Fibroblast of gingiva (primary cell): ENCODE measurements at regions not wholly inside any gene's neighbourhood (a gene's known extent, or its start where the extent isn't known, plus 50 kb on each side); places are given as distances from the start of the nearest gene placed in this dataset.

Experiments
- DNase-seq: peaks from one replicate; pipeline ENCODE4 v3.0.0-alpha.2; 2011; ENCODE audit warnings: low read depth

DNA sequence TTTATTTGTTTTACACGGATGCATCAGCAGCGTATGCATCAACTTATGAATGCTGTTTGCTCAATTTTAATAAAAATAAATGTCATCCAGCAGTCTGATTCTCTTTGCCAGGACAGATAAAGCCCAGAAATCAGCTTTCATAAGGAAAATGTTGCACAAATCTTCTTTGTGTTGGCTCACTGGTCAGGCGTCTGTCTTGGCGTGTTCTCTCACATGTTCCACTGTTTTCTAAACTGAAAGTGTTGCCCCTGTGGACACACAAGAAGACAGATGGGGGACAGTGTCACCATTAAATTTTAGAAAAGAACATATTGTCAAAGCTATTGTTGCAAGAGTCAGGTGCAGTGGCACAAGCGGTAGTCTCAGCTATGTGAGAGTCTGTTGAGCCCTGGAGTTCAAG lies 316.2 kb downstream of the CENPC start:
- DNase-seq: no peak

DNA sequence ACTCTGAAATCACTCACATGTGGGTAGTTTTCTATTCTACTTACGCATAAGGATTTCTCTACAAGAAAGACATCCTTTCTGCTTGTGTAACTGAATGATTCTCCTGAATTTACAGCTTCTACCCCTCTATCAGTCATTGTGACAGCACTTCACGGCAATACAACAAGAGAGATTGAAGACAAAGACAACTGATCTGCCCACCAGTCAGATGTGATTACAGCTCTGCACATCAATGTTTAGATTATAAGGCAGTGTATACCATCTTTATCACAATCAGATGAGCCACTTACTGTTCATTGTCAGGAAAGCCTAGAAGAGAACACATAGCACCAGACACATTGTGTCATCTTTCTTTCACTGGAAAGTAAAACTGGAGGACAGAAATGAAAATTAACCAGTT lies 324.4 kb downstream of the CENPC start:
- DNase-seq: no peak

DNA sequence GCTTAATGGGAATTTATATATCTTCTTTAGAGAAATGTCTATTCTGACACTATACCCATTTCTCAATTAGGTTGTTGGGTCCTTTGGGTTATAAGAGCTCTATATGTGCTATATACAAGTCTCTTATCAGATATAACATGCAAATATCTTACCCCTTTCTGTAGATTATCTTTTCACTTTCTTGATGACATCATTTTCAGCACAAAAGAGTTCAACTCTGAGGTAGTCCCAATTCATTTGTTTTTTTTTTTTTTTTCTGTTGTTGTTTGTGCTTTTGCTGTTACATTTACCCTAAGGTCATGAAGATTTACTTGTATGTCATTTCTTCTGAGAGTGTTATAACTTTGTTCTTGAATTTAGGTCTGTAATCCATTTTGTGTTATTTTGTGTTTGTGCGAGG lies 326.4 kb downstream of the CENPC start:
- DNase-seq: no peak

DNA sequence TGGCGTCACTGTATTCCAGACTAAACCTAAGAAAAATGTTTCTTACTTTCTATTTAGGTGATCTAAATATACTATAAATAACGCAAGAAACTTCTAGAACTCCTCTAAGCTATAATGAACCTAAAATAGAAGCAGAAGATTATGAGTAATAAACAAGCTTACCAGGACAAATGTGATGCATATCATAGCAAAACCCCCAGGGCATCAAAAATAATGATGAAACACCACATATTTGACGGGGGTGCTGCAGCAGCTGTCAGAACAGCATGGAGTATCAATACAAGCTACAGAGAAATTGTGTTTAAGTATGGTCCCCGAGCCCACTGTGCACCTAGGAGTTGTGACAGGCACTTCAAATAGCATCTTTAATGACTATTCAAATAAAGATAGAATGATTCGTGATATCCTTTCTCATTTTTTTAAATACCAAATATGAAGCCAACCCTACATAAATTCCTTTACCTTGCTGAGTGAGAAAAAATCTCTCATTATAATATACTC lies 337.3 kb downstream of the CENPC start:
- no peak for DNase-seq

DNA sequence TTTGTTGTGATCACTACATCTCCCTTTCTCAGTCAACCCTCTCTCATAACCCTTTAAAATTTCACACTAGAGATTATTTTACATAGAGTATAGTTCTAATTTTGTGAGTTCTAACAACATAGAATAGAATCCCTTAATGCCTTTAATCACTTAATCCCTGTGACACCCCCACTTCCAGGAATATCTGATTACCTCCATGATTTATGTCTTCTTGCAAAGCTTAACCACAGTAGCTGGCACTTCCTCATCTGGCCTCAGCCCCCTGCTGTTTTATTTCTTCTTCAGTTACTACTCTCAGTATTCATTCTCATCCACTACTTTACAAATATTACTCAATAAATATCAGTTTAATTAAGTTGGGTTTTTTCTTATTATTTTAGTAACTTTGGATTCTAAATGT lies 340.9 kb downstream of the CENPC start:
- no peak for DNase-seq

DNA sequence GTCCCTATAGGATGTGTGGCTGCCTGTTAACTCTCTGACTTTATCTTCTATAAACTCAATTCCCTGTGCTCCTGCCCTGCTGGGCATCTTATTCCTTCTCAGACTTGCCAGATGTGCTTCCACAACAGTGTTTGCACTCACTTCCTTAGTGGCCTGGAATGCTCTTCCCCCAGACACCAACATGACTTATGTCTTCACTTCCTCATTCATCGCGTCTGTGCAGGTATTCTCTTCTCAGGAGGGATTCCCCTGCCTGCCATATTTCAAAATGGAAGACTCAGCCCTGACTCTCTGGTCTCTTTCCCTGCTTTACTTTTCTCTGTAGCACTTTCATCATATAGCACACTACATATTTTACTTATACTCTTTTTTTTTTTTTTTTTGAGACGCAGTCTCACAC lies 344.0 kb downstream of the CENPC start:
- no peak for DNase-seq

DNA sequence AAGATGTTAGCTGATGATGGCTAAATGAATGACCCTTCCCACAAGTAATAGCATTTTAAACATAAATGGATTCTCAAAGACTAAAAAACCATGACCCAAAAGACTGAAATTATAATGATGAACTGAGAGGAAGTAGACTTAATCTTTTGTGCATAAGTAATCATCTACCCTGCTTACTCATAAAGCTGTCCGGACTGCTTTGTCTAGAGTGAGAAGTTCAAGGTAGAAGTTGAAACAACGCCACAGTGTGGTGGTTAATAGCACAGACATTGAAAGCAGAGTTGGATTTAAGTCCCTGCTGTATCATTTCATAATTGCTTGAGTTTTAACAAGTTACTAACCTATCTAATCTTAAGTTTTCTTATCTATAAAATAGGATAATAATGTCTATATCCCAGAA lies 346.6 kb downstream of the CENPC start:
- no peak for DNase-seq

DNA sequence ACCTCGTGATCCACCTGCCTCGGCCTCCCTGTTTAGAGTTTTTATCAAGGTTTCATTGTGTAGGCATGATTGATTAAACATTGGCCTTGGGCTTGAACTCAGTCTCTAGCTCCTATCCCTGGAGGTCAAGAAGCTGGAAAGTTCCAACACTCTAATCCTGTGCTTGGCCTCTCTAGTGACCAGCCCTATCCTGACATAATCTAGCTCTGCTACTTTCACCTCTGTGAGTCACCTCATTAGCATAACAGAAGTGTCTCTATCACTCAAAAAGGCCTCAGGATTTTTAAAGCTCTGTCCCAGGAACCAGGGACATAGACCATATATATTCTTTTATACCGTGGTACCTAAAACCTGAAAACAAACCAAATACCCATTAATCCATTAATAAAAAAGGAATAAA lies 377.5 kb downstream of the CENPC start:
- DNase-seq: no peak

GRCh38 chr4:67162690-67163089 lies 382.6 kb downstream of the CENPC start:
- DNase-seq: no peak

DNA sequence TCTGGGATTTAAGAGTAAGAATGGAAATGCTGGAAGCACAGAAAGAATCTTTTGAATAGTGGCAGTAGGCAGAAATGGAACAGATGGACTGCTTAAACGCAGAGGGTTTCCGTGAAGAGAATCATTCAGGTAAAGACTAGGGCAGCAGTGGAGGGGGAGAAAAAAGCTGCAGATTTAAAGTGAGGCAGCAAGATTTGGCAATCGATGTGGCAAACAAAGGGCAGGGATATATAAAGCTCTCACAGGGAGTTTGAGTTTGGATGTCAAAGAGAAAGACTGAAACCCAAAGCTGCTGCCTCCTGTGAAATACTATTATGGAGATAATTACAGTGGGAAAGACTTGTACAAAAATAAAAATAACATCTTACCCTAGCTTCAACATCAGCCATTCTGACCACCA lies 384.0 kb downstream of the CENPC start:
- no peak for DNase-seq

DNA sequence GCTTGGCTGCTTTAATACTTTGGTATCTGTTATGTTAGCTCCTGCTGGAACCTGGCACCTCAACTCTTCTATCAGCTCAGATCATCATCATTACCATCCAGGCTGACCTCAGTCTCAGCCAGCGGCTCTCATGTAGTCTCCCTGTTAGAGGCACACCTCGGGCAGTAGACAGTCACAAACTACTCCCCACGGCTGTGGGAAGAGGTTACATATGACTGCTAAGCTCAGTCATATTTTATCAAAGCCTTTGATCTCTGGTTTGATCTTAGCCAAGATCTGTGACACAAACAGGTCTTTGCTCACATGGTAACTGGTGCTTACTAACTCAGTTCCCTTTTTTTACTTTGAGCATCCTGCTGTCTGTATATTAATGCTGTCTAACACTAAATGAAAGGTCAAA lies 384.9 kb downstream of the CENPC start:
- DNase-seq: no peak

GRCh38 chr4:67158666-67159065 lies 386.6 kb downstream of the CENPC start:
- no peak for DNase-seq

DNA sequence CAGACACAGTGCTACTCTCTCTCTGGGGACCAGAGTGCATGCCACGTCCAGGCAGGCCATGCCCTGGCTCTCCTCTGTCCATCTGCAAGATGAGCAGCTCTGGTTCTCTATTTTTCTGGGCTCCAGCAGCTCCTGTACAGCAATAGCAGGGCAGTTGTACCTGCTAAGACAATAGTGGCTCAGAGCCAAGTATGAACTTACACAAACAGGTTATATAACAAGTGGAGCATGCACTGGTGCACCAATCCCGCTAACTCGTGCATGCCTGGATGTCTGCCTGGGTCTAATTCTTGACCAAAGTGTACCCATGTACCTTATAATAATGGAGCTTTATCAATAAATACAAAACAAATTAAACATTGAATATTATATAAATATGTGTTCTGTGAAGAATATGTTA lies 392.3 kb downstream of the CENPC start:
- DNase-seq: no peak

DNA sequence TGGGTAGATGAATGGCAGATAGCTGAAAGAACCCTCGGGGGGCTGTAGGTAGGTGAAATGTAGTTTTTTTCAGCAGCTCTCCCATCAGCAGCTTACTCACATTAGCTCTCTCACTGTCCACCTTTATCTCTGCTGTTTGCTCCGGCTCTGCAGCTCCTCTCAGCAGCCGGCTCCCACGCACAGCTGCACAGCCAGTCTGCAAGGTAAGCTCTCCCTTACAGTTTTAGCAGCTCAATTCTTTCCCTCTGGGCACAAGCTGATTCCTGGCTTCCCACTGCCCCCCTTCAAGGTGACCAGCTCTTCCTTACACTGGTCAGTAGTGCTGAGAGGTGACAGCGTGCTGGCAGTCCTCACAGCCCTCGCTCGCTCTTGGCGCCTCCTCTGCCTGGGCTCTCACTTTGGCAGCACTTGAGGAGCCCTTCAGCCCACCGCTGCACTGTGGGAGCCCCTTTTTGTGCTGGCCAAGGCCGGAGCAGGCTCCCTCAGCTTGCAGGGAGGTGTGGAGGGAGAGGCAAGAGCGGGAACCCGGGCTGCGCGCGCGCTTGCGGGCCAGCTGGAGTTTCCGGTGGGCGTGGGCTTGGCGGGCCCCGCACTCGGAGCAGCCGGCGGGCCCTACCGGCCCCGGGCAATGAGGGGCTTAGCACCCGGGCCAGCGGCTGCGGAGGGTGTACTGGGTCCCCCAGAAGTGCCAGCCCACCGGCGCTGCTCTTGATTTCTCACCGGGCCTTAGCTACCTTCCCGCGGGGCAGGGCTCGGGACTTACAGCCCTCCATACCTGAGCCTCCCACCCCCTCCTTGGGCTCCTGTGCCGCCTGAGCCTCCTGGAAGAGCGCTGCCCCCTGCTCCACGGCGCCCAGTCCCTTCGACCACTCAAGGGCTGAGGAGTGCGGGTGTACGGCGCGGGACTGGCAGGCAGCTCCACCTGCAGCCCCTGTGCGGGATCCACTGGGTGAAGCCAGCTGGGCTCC lies 393.6 kb downstream of the CENPC start:
- no peak for DNase-seq

GRCh38 chr4:67141586-67141985 lies 403.7 kb downstream of the CENPC start:
- no peak for DNase-seq

- DNase-seq: no peak
Observed at GRCh38 chr4:67134616-67135015, 410.7 kb downstream of the CENPC start.

- DNase-seq: no peak
Observed at GRCh38 chr4:67133162-67133561, 412.1 kb downstream of the CENPC start.

DNA sequence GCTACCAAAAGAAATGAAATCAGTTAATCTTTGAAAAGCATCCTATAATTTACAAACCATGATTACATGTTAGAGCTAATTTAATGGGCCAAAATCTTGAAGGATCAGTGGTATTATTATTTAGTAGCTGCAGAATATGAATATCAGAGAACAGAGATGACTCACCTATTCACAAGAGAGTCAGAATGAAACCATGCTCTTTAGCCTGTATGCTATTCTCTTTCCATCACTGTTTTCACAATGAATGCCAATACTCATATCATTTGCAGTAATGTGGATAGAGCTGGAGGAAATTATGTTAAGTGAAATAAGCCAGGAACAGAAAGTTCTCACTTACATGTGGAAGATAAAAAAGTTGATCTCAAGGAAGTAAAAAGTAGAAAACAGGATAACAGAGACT lies 414.1 kb downstream of the CENPC start:
- DNase-seq: no peak

DNA sequence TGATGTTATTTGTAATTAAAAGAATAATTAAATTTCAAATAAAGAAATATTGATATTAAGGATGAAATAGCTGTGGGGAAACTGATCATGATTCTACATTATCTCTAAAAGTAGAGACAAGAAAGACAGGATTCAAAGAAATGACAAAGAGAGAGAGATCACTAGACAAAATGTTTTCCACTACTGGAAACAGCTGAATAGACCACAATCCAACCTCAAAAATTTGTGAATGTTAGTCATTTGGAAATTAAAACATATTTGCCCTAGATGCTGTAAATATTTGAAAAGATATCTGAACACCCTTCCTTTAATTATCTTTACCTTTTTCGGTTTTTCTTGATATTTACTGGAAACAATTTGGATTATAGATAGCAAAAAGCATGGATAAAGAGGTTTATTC lies 414.9 kb downstream of the CENPC start:
- no peak for DNase-seq

- DNase-seq: no peak
Observed at GRCh38 chr4:67126570-67126969, 418.7 kb downstream of the CENPC start.

GRCh38 chr4:67125636-67126514 lies 419.4 kb downstream of the CENPC start:
- no peak for DNase-seq

DNA sequence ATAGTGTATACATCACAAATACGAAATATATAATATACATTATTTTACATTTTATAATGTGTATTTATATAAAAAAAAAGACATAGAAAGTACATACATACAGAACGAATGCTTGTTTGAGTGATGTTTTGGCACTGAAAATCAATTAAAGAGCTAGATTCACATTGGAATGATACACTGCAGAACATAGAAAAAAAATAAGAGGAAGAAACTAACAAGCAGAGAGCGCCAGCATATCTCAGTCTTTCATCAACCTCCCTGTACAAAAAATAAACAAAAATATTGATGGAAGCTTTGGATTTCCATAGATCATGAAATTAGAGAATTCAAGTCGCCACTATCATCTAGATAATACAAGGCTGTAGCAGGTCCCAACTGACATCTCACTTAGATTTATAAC lies 420.6 kb downstream of the CENPC start:
- no peak for DNase-seq

DNA sequence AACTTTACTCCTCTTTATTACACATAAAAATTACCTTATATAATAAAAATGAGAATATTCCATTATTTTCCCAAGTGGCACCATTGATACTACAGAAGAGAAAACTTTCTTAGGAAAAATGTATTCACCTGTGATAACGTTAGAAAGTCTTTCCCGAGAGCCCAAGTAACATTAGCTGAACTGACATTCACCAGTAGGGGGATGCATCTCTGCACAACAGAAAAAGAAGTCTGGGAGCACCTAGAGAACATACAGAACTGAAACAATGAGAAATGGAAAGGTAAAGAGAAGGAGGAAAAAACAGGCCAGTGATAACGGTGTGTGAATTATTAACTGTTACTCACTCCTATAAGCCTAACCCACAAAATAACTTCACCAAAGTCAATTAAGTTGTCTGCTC lies 423.3 kb downstream of the CENPC start:
- DNase-seq: no peak
